ENCODE measurements at regions not wholly inside any gene's neighbourhood (a gene's known extent, or its start where the extent isn't known, plus 50 kb on each side); places are given as distances from the start of the nearest gene placed in this dataset.

DNA sequence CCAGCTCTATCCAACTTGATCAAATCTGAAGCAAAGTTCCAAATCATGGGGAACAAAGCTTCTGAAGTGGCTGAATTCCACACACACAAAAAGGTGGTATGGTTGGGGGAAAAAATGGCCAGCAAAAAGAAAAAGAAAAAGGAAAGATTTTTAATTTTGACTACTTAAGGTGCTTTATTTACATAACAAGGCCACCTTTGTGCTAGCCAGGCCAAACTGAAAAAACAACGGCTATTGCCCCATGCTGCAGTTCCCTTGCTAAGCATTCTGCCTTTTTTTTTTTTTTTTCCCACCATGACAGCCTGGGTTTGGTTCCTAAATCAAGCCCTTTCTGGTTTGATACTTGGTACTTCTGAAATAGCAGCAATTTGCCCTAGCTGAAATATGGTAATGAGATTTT, 66.5 kb upstream of the DAZL start:
- Histone ChIP-seq H3K9ac (ENCODE audit: low read depth in 1 of 2, low read length in 2 of 2) (no peak overlapping the region), H3K27ac (ENCODE audit: low read depth in 1 of 2, low read length in 2 of 2) (no peak overlapping the region), H3K4me3 (ENCODE audit: low read depth in 1 of 3, low read length in 3 of 3) (no peak overlapping the region), H3K27me3 (ENCODE audit: control insufficient read depth in 4 of 4, insufficient read depth in 4 of 4, low read length in 3 of 4) (no peaks in the 10 kb centered on the region), H3K36me3 (ENCODE audit: control insufficient read depth in 4 of 4, insufficient read depth in 3 of 4, low read depth in 1 of 4, low read length in 3 of 4) (no peaks in the 10 kb centered on the region), H3K9me3 (ENCODE audit: control insufficient read depth in 4 of 4, low read length in 3 of 4) (no peaks in the 10 kb centered on the region), H3K4me1 (ENCODE audit: control insufficient read depth in 4 of 4, insufficient read depth in 4 of 4, low read length in 3 of 4) (no peaks in the 10 kb centered on the region)
- TF ChIP-seq FOXA2 (IDR thresholded peaks at IDR 0.05) (no peak), YY1 (IDR thresholded peaks at IDR 0.05) (no peak), JUND (IDR thresholded peaks at IDR 0.05) (no peak), SP1 (IDR thresholded peaks at IDR 0.05) (no peak), RXRA (IDR thresholded peaks at IDR 0.05) (no peak), GABPA (IDR thresholded peaks at IDR 0.05 in 1 of 2, conservative IDR thresholded peaks at IDR 0.05 in 1 of 2) (no peak), NR2F2 (IDR thresholded peaks at IDR 0.05) (no peak), EGR1 (IDR thresholded peaks at IDR 0.05; ENCODE audit: low read depth in 2 of 2) (no peak), HNF4G (IDR thresholded peaks at IDR 0.05) (no peak), FOXA1 (IDR thresholded peaks at IDR 0.05) (no peak)
- TF ChIP-seq, protein P1, sequence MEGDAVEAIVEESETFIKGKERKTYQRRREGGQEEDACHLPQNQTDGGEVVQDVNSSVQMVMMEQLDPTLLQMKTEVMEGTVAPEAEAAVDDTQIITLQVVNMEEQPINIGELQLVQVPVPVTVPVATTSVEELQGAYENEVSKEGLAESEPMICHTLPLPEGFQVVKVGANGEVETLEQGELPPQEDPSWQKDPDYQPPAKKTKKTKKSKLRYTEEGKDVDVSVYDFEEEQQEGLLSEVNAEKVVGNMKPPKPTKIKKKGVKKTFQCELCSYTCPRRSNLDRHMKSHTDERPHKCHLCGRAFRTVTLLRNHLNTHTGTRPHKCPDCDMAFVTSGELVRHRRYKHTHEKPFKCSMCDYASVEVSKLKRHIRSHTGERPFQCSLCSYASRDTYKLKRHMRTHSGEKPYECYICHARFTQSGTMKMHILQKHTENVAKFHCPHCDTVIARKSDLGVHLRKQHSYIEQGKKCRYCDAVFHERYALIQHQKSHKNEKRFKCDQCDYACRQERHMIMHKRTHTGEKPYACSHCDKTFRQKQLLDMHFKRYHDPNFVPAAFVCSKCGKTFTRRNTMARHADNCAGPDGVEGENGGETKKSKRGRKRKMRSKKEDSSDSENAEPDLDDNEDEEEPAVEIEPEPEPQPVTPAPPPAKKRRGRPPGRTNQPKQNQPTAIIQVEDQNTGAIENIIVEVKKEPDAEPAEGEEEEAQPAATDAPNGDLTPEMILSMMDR (IDR thresholded peaks at IDR 0.05; ENCODE audit: low read depth, low read length, missing input control) = no peak
- TF ChIP-seq, protein P2, sequence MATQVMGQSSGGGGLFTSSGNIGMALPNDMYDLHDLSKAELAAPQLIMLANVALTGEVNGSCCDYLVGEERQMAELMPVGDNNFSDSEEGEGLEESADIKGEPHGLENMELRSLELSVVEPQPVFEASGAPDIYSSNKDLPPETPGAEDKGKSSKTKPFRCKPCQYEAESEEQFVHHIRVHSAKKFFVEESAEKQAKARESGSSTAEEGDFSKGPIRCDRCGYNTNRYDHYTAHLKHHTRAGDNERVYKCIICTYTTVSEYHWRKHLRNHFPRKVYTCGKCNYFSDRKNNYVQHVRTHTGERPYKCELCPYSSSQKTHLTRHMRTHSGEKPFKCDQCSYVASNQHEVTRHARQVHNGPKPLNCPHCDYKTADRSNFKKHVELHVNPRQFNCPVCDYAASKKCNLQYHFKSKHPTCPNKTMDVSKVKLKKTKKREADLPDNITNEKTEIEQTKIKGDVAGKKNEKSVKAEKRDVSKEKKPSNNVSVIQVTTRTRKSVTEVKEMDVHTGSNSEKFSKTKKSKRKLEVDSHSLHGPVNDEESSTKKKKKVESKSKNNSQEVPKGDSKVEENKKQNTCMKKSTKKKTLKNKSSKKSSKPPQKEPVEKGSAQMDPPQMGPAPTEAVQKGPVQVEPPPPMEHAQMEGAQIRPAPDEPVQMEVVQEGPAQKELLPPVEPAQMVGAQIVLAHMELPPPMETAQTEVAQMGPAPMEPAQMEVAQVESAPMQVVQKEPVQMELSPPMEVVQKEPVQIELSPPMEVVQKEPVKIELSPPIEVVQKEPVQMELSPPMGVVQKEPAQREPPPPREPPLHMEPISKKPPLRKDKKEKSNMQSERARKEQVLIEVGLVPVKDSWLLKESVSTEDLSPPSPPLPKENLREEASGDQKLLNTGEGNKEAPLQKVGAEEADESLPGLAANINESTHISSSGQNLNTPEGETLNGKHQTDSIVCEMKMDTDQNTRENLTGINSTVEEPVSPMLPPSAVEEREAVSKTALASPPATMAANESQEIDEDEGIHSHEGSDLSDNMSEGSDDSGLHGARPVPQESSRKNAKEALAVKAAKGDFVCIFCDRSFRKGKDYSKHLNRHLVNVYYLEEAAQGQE (IDR thresholded peaks at IDR 0.05) = no peak
- TF ChIP-seq, protein P3, sequence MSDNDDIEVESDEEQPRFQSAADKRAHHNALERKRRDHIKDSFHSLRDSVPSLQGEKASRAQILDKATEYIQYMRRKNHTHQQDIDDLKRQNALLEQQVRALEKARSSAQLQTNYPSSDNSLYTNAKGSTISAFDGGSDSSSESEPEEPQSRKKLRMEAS (IDR thresholded peaks at IDR 0.05) = no peak
- no peak for DNase-seq (ENCODE audit: low spot score)
- 56% methylated on average over 1 of the region's 1 CpG for WGBS

DNA sequence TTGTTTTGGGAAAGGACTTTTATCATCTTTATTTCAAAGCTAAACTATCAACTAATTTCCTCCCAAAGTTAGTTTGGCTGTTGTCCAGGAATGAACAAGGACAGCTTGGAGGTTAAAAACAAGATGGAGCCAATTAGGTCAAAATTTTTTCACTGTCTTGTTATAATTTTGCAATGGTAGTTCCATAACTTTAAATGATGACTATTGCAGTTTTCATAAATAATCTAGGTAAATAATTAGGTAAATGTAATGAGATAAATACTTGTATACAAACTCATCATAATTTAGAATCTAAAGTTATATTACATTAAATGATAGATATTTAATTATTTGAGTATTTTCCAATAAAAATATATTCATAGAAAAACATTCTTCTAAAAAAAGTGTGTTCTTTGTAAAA, 68.3 kb upstream of the DAZL start:
- no peak overlapping the region for H3K4me3 ChIP-seq (ENCODE audit: low read depth in 1 of 3, low read length in 3 of 3)
- no peak overlapping the region for H3K27ac ChIP-seq (ENCODE audit: low read depth in 1 of 2, low read length in 2 of 2)
- H3K36me3 ChIP-seq (ENCODE audit: control insufficient read depth in 4 of 4, insufficient read depth in 3 of 4, low read depth in 1 of 4, low read length in 3 of 4) = no peaks in the 10 kb centered on the region
- no peak overlapping the region for H3K9ac ChIP-seq (ENCODE audit: low read depth in 1 of 2, low read length in 2 of 2)
- no peak for DNase-seq (ENCODE audit: low spot score)
- no peaks in the 10 kb centered on the region for H3K4me1 ChIP-seq (ENCODE audit: control insufficient read depth in 4 of 4, insufficient read depth in 4 of 4, low read length in 3 of 4)
- no peaks in the 10 kb centered on the region for H3K27me3 ChIP-seq (ENCODE audit: control insufficient read depth in 4 of 4, insufficient read depth in 4 of 4, low read length in 3 of 4)
- no peaks in the 10 kb centered on the region for H3K9me3 ChIP-seq (ENCODE audit: control insufficient read depth in 4 of 4, low read length in 3 of 4)
- TF ChIP-seq, protein P4, sequence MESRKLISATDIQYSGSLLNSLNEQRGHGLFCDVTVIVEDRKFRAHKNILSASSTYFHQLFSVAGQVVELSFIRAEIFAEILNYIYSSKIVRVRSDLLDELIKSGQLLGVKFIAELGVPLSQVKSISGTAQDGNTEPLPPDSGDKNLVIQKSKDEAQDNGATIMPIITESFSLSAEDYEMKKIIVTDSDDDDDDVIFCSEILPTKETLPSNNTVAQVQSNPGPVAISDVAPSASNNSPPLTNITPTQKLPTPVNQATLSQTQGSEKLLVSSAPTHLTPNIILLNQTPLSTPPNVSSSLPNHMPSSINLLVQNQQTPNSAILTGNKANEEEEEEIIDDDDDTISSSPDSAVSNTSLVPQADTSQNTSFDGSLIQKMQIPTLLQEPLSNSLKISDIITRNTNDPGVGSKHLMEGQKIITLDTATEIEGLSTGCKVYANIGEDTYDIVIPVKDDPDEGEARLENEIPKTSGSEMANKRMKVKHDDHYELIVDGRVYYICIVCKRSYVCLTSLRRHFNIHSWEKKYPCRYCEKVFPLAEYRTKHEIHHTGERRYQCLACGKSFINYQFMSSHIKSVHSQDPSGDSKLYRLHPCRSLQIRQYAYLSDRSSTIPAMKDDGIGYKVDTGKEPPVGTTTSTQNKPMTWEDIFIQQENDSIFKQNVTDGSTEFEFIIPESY (IDR thresholded peaks at IDR 0.05) = no peak
- TF ChIP-seq RXRA (IDR thresholded peaks at IDR 0.05) (no peak), JUND (IDR thresholded peaks at IDR 0.05) (no peak), NR2F2 (IDR thresholded peaks at IDR 0.05) (no peak), HNF4A (conservative IDR thresholded peaks at IDR 0.05) (no peak), FOXA2 (IDR thresholded peaks at IDR 0.05) (no peak), RAD21 (IDR thresholded peaks at IDR 0.05) (no peak), EGR1 (IDR thresholded peaks at IDR 0.05; ENCODE audit: low read depth in 2 of 2) (no peak), YY1 (IDR thresholded peaks at IDR 0.05) (no peak), SP1 (IDR thresholded peaks at IDR 0.05) (no peak), FOXA1 (IDR thresholded peaks at IDR 0.05) (no peak), GABPA (IDR thresholded peaks at IDR 0.05 in 1 of 2, conservative IDR thresholded peaks at IDR 0.05 in 1 of 2) (no peak)
- TF ChIP-seq, protein P2 (IDR thresholded peaks at IDR 0.05) = no peak
- TF ChIP-seq, protein P5, sequence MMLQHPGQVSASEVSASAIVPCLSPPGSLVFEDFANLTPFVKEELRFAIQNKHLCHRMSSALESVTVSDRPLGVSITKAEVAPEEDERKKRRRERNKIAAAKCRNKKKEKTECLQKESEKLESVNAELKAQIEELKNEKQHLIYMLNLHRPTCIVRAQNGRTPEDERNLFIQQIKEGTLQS (IDR thresholded peaks at IDR 0.05) = no peak
- TF ChIP-seq, protein P1 (IDR thresholded peaks at IDR 0.05; ENCODE audit: low read depth, low read length, missing input control) = no peak
- TF ChIP-seq, protein P3 (IDR thresholded peaks at IDR 0.05) = no peak

All from liver (tissue), 8 donors.